ENCODE measurements at regions not wholly inside any gene's neighbourhood (a gene's known extent, or its start where the extent isn't known, plus 50 kb on each side); places are given as distances from the start of the nearest gene placed in this dataset.

GRCh38 chr4:140251571-140251970, 97.6 kb upstream of the MAML3 start:
- DNase-seq (ENCODE audit: low read depth, low spot score) = no peak
- Histone ChIP-seq H3K4me3 (ENCODE audit: low read depth, low read length) (no peak overlapping the region), H3K27me3 (ENCODE audit: control insufficient read depth, insufficient read depth, low read length) (no peaks in the 10 kb centered on the region), H3K27ac (ENCODE audit: low read depth, low read length) (no peak overlapping the region), H3K9me3 (ENCODE audit: control insufficient read depth, insufficient read depth, low read length) (no peaks in the 10 kb centered on the region)
- POLR2A ChIA-PET = interaction anchor here (2.9 kb wide), 1 partner anchor 98 kb away, joined by 13 read pairs; the partner anchor contains the start of gene MAML3
- CTCF ChIA-PET = interaction anchor here (1.1 to 4.1 kb wide), 3 partner anchors 14 to 594 kb away, joined by 3 to 24 read pairs (median 6); no protein-coding TSS in a partner anchor
- no peak for TF ChIP-seq CTCF (IDR thresholded peaks at IDR 0.05; ENCODE audit: low read depth, low read length)

GRCh38 chr4:140250989-140251552, 97.1 kb upstream of the MAML3 start:
- no peak for TF ChIP-seq CTCF (IDR thresholded peaks at IDR 0.05; ENCODE audit: low read depth, low read length)
- H3K27me3 ChIP-seq (ENCODE audit: control insufficient read depth, insufficient read depth, low read length) = no peaks in the 10 kb centered on the region
- H3K9me3 ChIP-seq (ENCODE audit: control insufficient read depth, insufficient read depth, low read length) = no peaks in the 10 kb centered on the region
- CTCF ChIA-PET = no interaction called here
- H3K4me3 ChIP-seq (ENCODE audit: low read depth, low read length) = no peak overlapping the region
- H3K27ac ChIP-seq (ENCODE audit: low read depth, low read length) = no peak overlapping the region
- no peak for DNase-seq (ENCODE audit: low read depth, low spot score)
- POLR2A ChIA-PET = no interaction called here

GRCh38 chr4:140249351-140249750, 95.4 kb upstream of the MAML3 start:
- Histone ChIP-seq H3K4me3 (ENCODE audit: low read depth, low read length) (no peak overlapping the region), H3K27me3 (ENCODE audit: control insufficient read depth, insufficient read depth, low read length) (no peaks in the 10 kb centered on the region), H3K27ac (ENCODE audit: low read depth, low read length) (no peak overlapping the region), H3K9me3 (ENCODE audit: control insufficient read depth, insufficient read depth, low read length) (no peaks in the 10 kb centered on the region)
- CTCF ChIA-PET = interaction anchor here (1.0 kb wide), 1 partner anchor 597 kb away, joined by 3 read pairs; no protein-coding TSS in a partner anchor
- DNase-seq (ENCODE audit: low read depth, low spot score) = no peak
- no peak for TF ChIP-seq CTCF (IDR thresholded peaks at IDR 0.05; ENCODE audit: low read depth, low read length)
- POLR2A ChIA-PET = interaction anchor here (1.0 kb wide), 1 partner anchor 95 kb away, joined by 3 read pairs; the partner anchor contains the start of gene MAML3

GRCh38 chr4:140247237-140247636, 93.3 kb upstream of the MAML3 start:
- ChIA-PET CTCF (interaction anchor here (0.6 to 0.8 kb wide), 3 partner anchors 12 to 84 kb away, joined by 3 read pairs; no protein-coding TSS in a partner anchor), POLR2A (no interaction called here)
- Histone ChIP-seq H3K27ac (ENCODE audit: low read depth, low read length) (no peak overlapping the region), H3K27me3 (ENCODE audit: control insufficient read depth, insufficient read depth, low read length) (no peaks in the 10 kb centered on the region), H3K4me3 (ENCODE audit: low read depth, low read length) (no peak overlapping the region), H3K9me3 (ENCODE audit: control insufficient read depth, insufficient read depth, low read length) (no peaks in the 10 kb centered on the region)
- no peak for TF ChIP-seq CTCF (IDR thresholded peaks at IDR 0.05; ENCODE audit: low read depth, low read length)
- DNase-seq (ENCODE audit: low read depth, low spot score) = no peak

- Histone ChIP-seq H3K9me3 (ENCODE audit: control insufficient read depth, insufficient read depth, low read length) (no peaks in the 10 kb centered on the region), H3K4me3 (ENCODE audit: low read depth, low read length) (no peak overlapping the region), H3K27ac (ENCODE audit: low read depth, low read length) (no peak overlapping the region), H3K27me3 (ENCODE audit: control insufficient read depth, insufficient read depth, low read length) (no peaks in the 10 kb centered on the region)
- ChIA-PET POLR2A (no interaction called here), CTCF (no interaction called here)
- TF ChIP-seq CTCF (IDR thresholded peaks at IDR 0.05; ENCODE audit: low read depth, low read length) = no peak
- DNase-seq (ENCODE audit: low read depth, low spot score) = no peak
These were observed 92.2 kb upstream of the MAML3 start for GRCh38 chr4:140246216-140246615.
